ENCODE measurements at regions not wholly inside any gene's neighbourhood (a gene's known extent, or its start where the extent isn't known, plus 50 kb on each side); places are given as distances from the start of the nearest gene placed in this dataset.

GRCh38 chr22:19614536-19614863 is 90.3 kb upstream of the CLDN5 start:
- in situ Hi-C loops (cut with HindIII; ENCODE audit: low pct_unique_long_range_greater_than_20kb, low sequenced_read_pairs): no loop called here
- BruUV-seq (replicated peaks): no TSS peak
- Histone ChIP-seq H3K4me1 (ENCODE audit: control insufficient read depth, insufficient read depth, low read length) (no peaks in the 10 kb centered on the region), H3K4me3 (ENCODE audit: low read depth in 2 of 2, low read length in 2 of 2) (no peak overlapping the region), H3K27me3 (ENCODE audit: control insufficient read depth, insufficient read depth, low read length) (no peaks in the 10 kb centered on the region), H3K36me3 (ENCODE audit: control insufficient read depth, insufficient read depth, low read length) (no peaks in the 10 kb centered on the region), H3K27ac (ENCODE audit: low read length) (no peak overlapping the region), H3K9me3 (ENCODE audit: control insufficient read depth, insufficient read depth, low read depth, low read length) (no peaks in the 10 kb centered on the region)
- no peak for ATAC-seq
- no peak for TF ChIP-seq TCF7L2 (IDR thresholded peaks at IDR 0.05; ENCODE audit: low read depth, low read length)
- no peak for TF ChIP-seq SIN3A (IDR thresholded peaks at IDR 0.05; ENCODE audit: borderline replicate concordance, insufficient read depth, low read depth, low read length)
- no peak for TF ChIP-seq POLR2AphosphoS5 (IDR thresholded peaks at IDR 0.05; ENCODE audit: low read depth, low read length)
- no peak for TF ChIP-seq REST (IDR thresholded peaks at IDR 0.05; ENCODE audit: insufficient read depth in 1 of 2, low read depth in 2 of 2, low read length in 1 of 2)
- TF ChIP-seq, protein P1, sequence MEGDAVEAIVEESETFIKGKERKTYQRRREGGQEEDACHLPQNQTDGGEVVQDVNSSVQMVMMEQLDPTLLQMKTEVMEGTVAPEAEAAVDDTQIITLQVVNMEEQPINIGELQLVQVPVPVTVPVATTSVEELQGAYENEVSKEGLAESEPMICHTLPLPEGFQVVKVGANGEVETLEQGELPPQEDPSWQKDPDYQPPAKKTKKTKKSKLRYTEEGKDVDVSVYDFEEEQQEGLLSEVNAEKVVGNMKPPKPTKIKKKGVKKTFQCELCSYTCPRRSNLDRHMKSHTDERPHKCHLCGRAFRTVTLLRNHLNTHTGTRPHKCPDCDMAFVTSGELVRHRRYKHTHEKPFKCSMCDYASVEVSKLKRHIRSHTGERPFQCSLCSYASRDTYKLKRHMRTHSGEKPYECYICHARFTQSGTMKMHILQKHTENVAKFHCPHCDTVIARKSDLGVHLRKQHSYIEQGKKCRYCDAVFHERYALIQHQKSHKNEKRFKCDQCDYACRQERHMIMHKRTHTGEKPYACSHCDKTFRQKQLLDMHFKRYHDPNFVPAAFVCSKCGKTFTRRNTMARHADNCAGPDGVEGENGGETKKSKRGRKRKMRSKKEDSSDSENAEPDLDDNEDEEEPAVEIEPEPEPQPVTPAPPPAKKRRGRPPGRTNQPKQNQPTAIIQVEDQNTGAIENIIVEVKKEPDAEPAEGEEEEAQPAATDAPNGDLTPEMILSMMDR (IDR thresholded peaks at IDR 0.05): no peak
- ChIA-PET POLR2A (no interaction called here), CTCF (interaction anchor here (0.6 kb wide), 1 partner anchor 302 kb away, joined by 11 read pairs; no protein-coding TSS in a partner anchor)
- intact Hi-C loops (cut with micrococcal nuclease; ENCODE audit: unreplicated experiment): no loop called here
- no peak for DNase-seq (ENCODE audit: low read depth, low spot score)

DNA sequence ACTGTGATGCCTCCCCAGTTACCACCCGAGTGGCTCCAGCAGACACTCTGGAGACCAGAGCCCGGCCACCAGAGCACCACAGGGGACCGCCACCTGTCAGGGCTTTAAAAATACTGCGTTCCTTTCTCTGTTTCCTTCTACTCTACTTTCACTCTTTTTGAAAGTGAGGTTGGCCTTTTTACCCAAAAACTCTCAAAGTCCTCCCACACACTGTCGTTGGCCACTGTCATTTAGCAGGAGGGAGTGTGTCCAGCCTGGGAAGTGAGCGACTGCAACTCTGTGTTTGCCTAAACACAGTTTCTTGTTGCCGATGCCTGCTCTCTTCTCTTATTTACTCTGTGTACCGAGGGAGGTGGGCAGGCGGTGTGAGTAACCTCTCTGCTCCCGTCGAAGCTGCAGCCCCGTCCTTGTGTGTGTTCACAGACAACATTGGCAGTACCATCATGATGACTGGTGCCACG is 90.8 kb upstream of the CLDN5 start:
- Histone ChIP-seq H3K4me3 (ENCODE audit: low read depth in 2 of 2, low read length in 2 of 2) (no peak overlapping the region), H3K27me3 (ENCODE audit: control insufficient read depth, insufficient read depth, low read length) (no peaks in the 10 kb centered on the region), H3K27ac (ENCODE audit: low read length) (no peak overlapping the region), H3K36me3 (ENCODE audit: control insufficient read depth, insufficient read depth, low read length) (no peaks in the 10 kb centered on the region), H3K4me1 (ENCODE audit: control insufficient read depth, insufficient read depth, low read length) (no peaks in the 10 kb centered on the region), H3K9me3 (ENCODE audit: control insufficient read depth, insufficient read depth, low read depth, low read length) (no peaks in the 10 kb centered on the region)
- ATAC-seq (no peak), DNase-seq (ENCODE audit: low read depth, low spot score) (no peak)
- TF ChIP-seq TCF7L2 (IDR thresholded peaks at IDR 0.05; ENCODE audit: low read depth, low read length) (no peak), REST (IDR thresholded peaks at IDR 0.05; ENCODE audit: insufficient read depth in 1 of 2, low read depth in 2 of 2, low read length in 1 of 2) (no peak), POLR2AphosphoS5 (IDR thresholded peaks at IDR 0.05; ENCODE audit: low read depth, low read length) (no peak), SIN3A (IDR thresholded peaks at IDR 0.05; ENCODE audit: borderline replicate concordance, insufficient read depth, low read depth, low read length) (no peak)
- TF ChIP-seq, protein P1 (IDR thresholded peaks at IDR 0.05): no peak
- in situ Hi-C loops (cut with HindIII; ENCODE audit: low pct_unique_long_range_greater_than_20kb, low sequenced_read_pairs): no loop called here
- BruUV-seq (replicated peaks): no TSS peak
- ChIA-PET CTCF (interaction anchor here (0.6 kb wide), 1 partner anchor 303 kb away, joined by 11 read pairs; no protein-coding TSS in a partner anchor), POLR2A (no interaction called here)
- intact Hi-C loops (cut with micrococcal nuclease; ENCODE audit: unreplicated experiment): no loop called here

All from Panc1 (cell line).